Tibial nerve (tissue), 3 donors: ENCODE measurements at regions not wholly inside any gene's neighbourhood (a gene's known extent, or its start where the extent isn't known, plus 50 kb on each side); places are given as distances from the start of the nearest gene placed in this dataset.

Source experiments
- POLR2A ChIP-seq, 2 donors: fragments of 450-650 bp; IDR thresholded peaks; one replicate each; pipeline ENCODE4 v1.6.1; 2017; ENCODE audit warnings: antibody characterized with exemption in 2 of 2, mild to moderate bottlenecking in 2 of 2, moderate library complexity in 2 of 2
- TF ChIP-seq, protein P1 (sequence below), 5 experiments: fragments of 200-600 bp in 3 of 5; fragments of 450-650 bp in 2 of 5; sonication (generic) in 3 of 5; IDR thresholded peaks; one replicate each; pipeline ENCODE4 v1.5.1; 2016 to 2019; ENCODE audit warnings: antibody characterized with exemption in 5 of 5, mild to moderate bottlenecking in 3 of 5, moderate library complexity in 2 of 5

DNA sequence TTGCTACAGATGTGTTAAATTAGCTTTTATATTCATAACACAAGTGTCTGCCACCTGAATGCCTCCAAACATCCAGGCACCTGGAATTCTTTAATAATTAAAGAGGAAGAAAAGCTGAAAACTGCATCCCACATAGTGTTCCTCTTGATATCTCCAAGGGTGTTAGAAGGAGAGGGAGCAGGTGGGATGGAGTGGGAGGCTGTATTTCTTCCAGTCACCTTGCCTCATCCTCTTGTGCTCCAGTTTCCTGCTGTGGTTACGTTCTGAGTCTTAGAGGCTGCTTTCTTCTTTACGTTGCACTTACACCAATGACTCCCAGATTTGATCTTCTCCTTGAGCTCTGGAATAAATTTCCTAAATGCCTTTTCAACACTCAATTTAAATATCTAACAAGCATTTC, 230.3 kb upstream of the LYPLAL1 start:
- TF ChIP-seq, protein P1, sequence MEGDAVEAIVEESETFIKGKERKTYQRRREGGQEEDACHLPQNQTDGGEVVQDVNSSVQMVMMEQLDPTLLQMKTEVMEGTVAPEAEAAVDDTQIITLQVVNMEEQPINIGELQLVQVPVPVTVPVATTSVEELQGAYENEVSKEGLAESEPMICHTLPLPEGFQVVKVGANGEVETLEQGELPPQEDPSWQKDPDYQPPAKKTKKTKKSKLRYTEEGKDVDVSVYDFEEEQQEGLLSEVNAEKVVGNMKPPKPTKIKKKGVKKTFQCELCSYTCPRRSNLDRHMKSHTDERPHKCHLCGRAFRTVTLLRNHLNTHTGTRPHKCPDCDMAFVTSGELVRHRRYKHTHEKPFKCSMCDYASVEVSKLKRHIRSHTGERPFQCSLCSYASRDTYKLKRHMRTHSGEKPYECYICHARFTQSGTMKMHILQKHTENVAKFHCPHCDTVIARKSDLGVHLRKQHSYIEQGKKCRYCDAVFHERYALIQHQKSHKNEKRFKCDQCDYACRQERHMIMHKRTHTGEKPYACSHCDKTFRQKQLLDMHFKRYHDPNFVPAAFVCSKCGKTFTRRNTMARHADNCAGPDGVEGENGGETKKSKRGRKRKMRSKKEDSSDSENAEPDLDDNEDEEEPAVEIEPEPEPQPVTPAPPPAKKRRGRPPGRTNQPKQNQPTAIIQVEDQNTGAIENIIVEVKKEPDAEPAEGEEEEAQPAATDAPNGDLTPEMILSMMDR (IDR thresholded peaks at IDR 0.05) = no peak
- no peak for TF ChIP-seq POLR2A (IDR thresholded peaks at IDR 0.05)
